Kidney (tissue), 13 donors: ENCODE measurements at regions not wholly inside any gene's neighbourhood (a gene's known extent, or its start where the extent isn't known, plus 50 kb on each side); places are given as distances from the start of the nearest gene placed in this dataset.
A peak's percentile ranks its signal among the peaks of the same experiment; 100 is the strongest.

Source experiments
- DNase-seq, 5 donors: peaks; one replicate each; pipeline ENCODE4 v3.0.0-alpha.2; 2013 to 2020
- FAIRE-seq: peaks from 2 replicates; lab custom pipeline; 2012; peaks lifted over from hg19 to GRCh38; lab: Jason Lieb, UNC
- H3K27ac ChIP-seq, 2 donors: one replicate each; pipeline ENCODE4 v1.7.0; 2013; ENCODE audit warnings: low read depth in 2 of 2, low read length in 2 of 2, inconsistent platforms in 1 of 2
- H3K27me3 ChIP-seq: one replicate; pipeline ENCODE4 v1.7.1; 2013; ENCODE audit warnings: low read length, inconsistent platforms; ENCODE audit not compliant: control insufficient read depth, insufficient read depth
- H3K36me3 ChIP-seq, 3 donors: one replicate each; pipeline versions ENCODE4 v1.7.0 to v1.7.1; 2013; ENCODE audit warnings: low read length in 3 of 3, control low read depth in 1 of 3, inconsistent platforms in 1 of 3; ENCODE audit not compliant: insufficient read depth in 3 of 3, control insufficient read depth in 2 of 3
- H3K4me1 ChIP-seq, 3 donors: one replicate each; pipeline versions ENCODE4 v1.7.0 to v1.7.1; 2013; ENCODE audit warnings: low read length in 3 of 3, inconsistent platforms in 1 of 3, low read depth in 1 of 3; ENCODE audit not compliant: control insufficient read depth in 2 of 3, insufficient read depth in 2 of 3
- H3K4me3 ChIP-seq, 3 donors: one replicate each; pipeline versions ENCODE4 v1.7.0 to v1.8.1; 2013; ENCODE audit warnings: low read length in 3 of 3, control low read depth in 1 of 3, inconsistent platforms in 1 of 3
- H3K9ac ChIP-seq, 3 donors: one replicate each; pipeline versions ENCODE4 v1.7.0 to v1.7.1; 2013; ENCODE audit warnings: low read length in 3 of 3, control low read depth in 1 of 3, inconsistent platforms in 1 of 3
- H3K9me3 ChIP-seq, 3 donors: one replicate each; pipeline versions ENCODE4 v1.7.0 to v1.7.1; 2013; ENCODE audit warnings: low read length in 3 of 3, control low read depth in 1 of 3, inconsistent platforms in 1 of 3; ENCODE audit not compliant: control insufficient read depth in 2 of 3, insufficient read depth in 1 of 3
- intact Hi-C: fragments of 100-400 bp; cut with DNase I; formaldehyde crosslinking; loops from one replicate; pipeline ENCODE4 v1.11.1; 2022
- TF ChIP-seq, protein P1 (sequence below): IDR thresholded peaks from 3 replicates; pipeline ENCODE4 v1.5.1; 2012; ENCODE audit warnings: mild to moderate bottlenecking, moderate library complexity, borderline replicate concordance; ENCODE audit not compliant: insufficient read depth; ENCODE audit errors: extremely low read depth
- donor health status: control.
- donor health status: control.
- donor health status: control.
- donor health status: control.
- donor health status: control.
- donor health status: DM: yes; HTN: yes; CAD: no.
- donor health status: Normal renal cell carcinoma (clear cell type).

DNA sequence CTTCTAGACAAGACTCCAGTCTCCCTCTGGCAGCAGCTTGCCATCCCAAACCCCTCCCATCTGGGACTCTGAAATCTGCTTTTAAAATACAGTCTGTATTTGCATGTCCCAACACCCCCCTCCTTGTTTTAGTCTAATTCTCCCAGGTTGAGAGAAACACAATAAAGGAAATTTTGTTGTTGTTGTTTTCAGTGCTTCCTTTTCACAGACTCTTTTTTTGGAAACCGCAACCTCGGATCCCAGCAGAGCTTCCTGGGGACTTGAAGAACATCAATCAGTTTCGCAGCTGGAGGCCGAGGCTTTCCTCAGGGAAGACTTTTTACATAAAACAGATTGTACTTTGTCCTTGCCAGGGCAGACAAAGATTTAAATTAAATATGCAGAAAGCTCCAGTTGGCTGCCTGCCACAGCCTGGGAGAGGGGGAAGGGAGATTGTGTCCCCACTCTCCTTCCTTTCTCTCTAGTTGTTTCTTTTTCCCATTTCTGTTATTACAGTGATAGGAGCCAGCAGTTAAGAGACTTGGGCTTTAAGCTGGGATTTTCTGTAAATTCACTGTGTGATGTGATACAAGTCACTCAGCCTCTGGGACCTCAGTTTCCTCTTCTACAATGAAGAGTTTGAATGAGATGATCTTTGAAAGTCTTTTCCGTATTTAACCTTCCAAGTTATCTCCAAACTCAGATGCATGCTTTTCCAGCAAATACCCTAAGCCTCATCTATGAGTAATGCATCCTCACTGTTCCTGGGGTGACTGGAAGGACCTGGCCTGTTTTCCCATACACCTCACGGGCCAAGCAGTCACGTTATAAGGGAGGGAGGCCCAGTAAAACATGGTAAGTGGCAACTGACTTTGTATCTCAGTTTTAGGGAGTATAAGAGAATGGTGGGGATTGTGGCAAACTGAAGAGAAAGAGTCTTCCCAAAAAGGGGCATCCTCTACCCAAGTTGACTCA lies 192.3 kb downstream of the REEP3 start:
- Histone ChIP-seq H3K36me3 (no peaks in the 10 kb centered on the region), H3K27ac (peak overlapping the region; percentile 87 to 91), H3K27me3 (no peaks in the 10 kb centered on the region), H3K9ac (peak overlapping the region in 1 of 3 donors; percentile 5), H3K4me3 (peak overlapping the region in 2 of 3 donors; percentile 4 to 7), H3K9me3 (no peaks in the 10 kb centered on the region), H3K4me1 (peaks cover 13 to 52% (median 36%) of the 10 kb centered on the region in 3 donors)
- DNase-seq (peak; percentile 79 to 97 (median 89)), FAIRE-seq (no peak)
- TF ChIP-seq, protein P1, sequence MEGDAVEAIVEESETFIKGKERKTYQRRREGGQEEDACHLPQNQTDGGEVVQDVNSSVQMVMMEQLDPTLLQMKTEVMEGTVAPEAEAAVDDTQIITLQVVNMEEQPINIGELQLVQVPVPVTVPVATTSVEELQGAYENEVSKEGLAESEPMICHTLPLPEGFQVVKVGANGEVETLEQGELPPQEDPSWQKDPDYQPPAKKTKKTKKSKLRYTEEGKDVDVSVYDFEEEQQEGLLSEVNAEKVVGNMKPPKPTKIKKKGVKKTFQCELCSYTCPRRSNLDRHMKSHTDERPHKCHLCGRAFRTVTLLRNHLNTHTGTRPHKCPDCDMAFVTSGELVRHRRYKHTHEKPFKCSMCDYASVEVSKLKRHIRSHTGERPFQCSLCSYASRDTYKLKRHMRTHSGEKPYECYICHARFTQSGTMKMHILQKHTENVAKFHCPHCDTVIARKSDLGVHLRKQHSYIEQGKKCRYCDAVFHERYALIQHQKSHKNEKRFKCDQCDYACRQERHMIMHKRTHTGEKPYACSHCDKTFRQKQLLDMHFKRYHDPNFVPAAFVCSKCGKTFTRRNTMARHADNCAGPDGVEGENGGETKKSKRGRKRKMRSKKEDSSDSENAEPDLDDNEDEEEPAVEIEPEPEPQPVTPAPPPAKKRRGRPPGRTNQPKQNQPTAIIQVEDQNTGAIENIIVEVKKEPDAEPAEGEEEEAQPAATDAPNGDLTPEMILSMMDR = no peak
- intact Hi-C loops = loop anchor here (10.0 kb wide), 1 partner anchor 79 kb away; no protein-coding TSS in a partner anchor

DNA sequence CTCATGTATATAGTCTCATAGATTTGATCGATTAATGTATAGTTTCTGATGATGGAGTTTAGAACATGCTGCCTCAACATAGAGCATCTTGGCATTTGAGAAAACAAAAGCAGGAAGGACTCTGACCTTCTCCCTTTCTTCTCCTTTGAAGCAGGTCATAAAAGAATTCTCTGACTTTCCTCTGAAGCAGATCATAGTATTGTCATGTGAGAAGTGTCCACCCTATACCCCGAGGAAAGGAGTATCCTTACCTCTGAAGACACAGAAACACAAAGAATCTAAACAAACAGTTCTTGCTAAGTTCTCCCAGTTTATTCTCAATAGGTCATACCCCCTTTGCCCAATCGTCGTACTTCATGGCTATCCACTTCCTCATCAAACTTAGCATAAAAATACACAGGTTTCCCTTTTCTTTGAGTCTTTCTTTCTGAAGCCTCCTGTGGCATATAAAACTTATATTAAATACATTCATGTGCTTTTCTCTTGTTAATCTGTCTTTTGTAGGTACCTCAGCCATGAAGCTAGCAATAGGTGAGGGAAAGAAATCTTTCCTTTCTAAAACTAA lies 194.9 kb downstream of the REEP3 start:
- DNase-seq (peak in 1 of 5 donors; percentile 31), FAIRE-seq (no peak)
- H3K36me3 ChIP-seq = no peaks in the 10 kb centered on the region
- no peak overlapping the region for H3K27ac ChIP-seq
- TF ChIP-seq, protein P1 = no peak
- H3K9ac ChIP-seq = no peak overlapping the region
- H3K4me3 ChIP-seq = no peak overlapping the region
- intact Hi-C loops = loop anchor here (10.0 kb wide), 1 partner anchor 81 kb away; no protein-coding TSS in a partner anchor
- H3K9me3 ChIP-seq = no peaks in the 10 kb centered on the region
- no peaks in the 10 kb centered on the region for H3K27me3 ChIP-seq
- H3K4me1 ChIP-seq = peaks cover 13 to 62% (median 32%) of the 10 kb centered on the region in 3 donors

- Histone ChIP-seq H3K9me3 (no peaks in the 10 kb centered on the region), H3K27ac (peak overlapping the region; percentile 5 to 69), H3K4me1 (peaks cover 10 to 51% (median 26%) of the 10 kb centered on the region in 3 donors), H3K27me3 (no peaks in the 10 kb centered on the region), H3K36me3 (no peaks in the 10 kb centered on the region), H3K9ac (peak overlapping the region in 1 of 3 donors; percentile 27), H3K4me3 (no peak overlapping the region)
- DNase-seq (peak in 4 of 5 donors; percentile 86 to 92 (median 90)), FAIRE-seq (no peak)
- TF ChIP-seq, protein P1 = no peak
- intact Hi-C loops = loop anchor here (10.0 kb wide), 1 partner anchor 82 kb away; no protein-coding TSS in a partner anchor
These were observed 196.0 kb downstream of the REEP3 start for GRCh38 chr10:63717027-63717715.
